GM13976 (cell line): ENCODE measurements at regions not wholly inside any gene's neighbourhood (a gene's known extent, or its start where the extent isn't known, plus 50 kb on each side); places are given as distances from the start of the nearest gene placed in this dataset.

Source experiments
- DNase-seq: peaks from one replicate; pipeline ENCODE4 v3.0.0; 2012; ENCODE audit warnings: low spot score
- CTCF ChIP-seq: IDR thresholded peaks from 2 replicates; pipeline ENCODE4 v1.5.1; 2012; ENCODE audit warnings: borderline replicate concordance, mild to moderate bottlenecking; ENCODE audit not compliant: insufficient read depth; ENCODE audit errors: extremely low read depth, missing control alignments, control extremely low read depth
- in situ Hi-C: fragments of 300-500 bp; cut with MboI; formaldehyde crosslinking; loops from one replicate; pipeline ENCODE4 v1.12.0; 2022; ENCODE audit warnings: low sequenced_read_pairs, mixed read lengths, inconsistent platforms; ENCODE audit not compliant: unreplicated experiment

- TF ChIP-seq CTCF = no peak
- in situ Hi-C loops = no loop called here
- DNase-seq = no peak
These were observed 101.7 kb upstream of the ZNF521 start for GRCh38 chr18:25453556-25454269.

GRCh38 chr18:25451077-25451658 lies 99.2 kb upstream of the ZNF521 start:
- TF ChIP-seq CTCF = no peak
- in situ Hi-C loops = no loop called here
- DNase-seq = no peak

GRCh38 chr18:25449046-25449445 lies 97.1 kb upstream of the ZNF521 start:
- in situ Hi-C loops = no loop called here
- DNase-seq = no peak
- no peak for TF ChIP-seq CTCF

GRCh38 chr18:25446972-25447371 lies 95.0 kb upstream of the ZNF521 start:
- in situ Hi-C loops = no loop called here
- peak; percentile 20 for TF ChIP-seq CTCF
- no peak for DNase-seq

- in situ Hi-C loops = no loop called here
- no peak for DNase-seq
- TF ChIP-seq CTCF = no peak
These were observed 93.5 kb upstream of the ZNF521 start for GRCh38 chr18:25445430-25445829.

GRCh38 chr18:25443776-25444175 lies 91.8 kb upstream of the ZNF521 start:
- no peak for DNase-seq
- in situ Hi-C loops = no loop called here
- no peak for TF ChIP-seq CTCF
